Calu3 (cell line): ENCODE measurements at regions not wholly inside any gene's neighbourhood (a gene's known extent, or its start where the extent isn't known, plus 50 kb on each side); places are given as distances from the start of the nearest gene placed in this dataset.

Experiments
- BruUV-seq: library from RNA; stranded (reverse); fragments of 400-500 nt; replicated peaks from 2 replicates; lab custom pipeline; 2021; lab: Mats Ljungman, UMichigan
- CTCF ChIA-PET: fragments of 300-600 bp; sonication (Branson Sonifier 250); formaldehyde crosslinking; loops from one replicate; lab custom pipeline; 2022; ENCODE audit warnings: antibody characterized with exemption; lab: Charles Lee
- DNase-seq: peaks from one replicate; pipeline ENCODE4 v3.0.0; 2022
- H3K27ac Mint-ChIP-seq: one replicate; pipeline ENCODE4 v1.8.0; 2022; ENCODE audit warnings: mixed read lengths; ENCODE audit not compliant: unreplicated experiment
- H3K27me3 Mint-ChIP-seq: one replicate; pipeline ENCODE4 v1.8.0; 2022; ENCODE audit warnings: mixed read lengths; ENCODE audit not compliant: unreplicated experiment
- H3K36me3 Mint-ChIP-seq: one replicate; pipeline ENCODE4 v1.8.0; 2022; ENCODE audit warnings: mild to moderate bottlenecking, moderate library complexity, mixed read lengths; ENCODE audit not compliant: insufficient read depth, unreplicated experiment
- H3K4me1 Mint-ChIP-seq: one replicate; pipeline ENCODE4 v1.8.0; 2022; ENCODE audit warnings: mild to moderate bottlenecking, low read depth, mixed read lengths; ENCODE audit not compliant: unreplicated experiment
- H3K4me3 Mint-ChIP-seq: one replicate; pipeline ENCODE4 v1.8.0; 2022; ENCODE audit warnings: mild to moderate bottlenecking, low read depth, moderate library complexity, mixed read lengths; ENCODE audit not compliant: unreplicated experiment
- H3K9me3 Mint-ChIP-seq: one replicate; pipeline ENCODE4 v1.8.0; 2022; ENCODE audit warnings: low read depth, mixed read lengths; ENCODE audit not compliant: unreplicated experiment
- CTCF ChIP-seq: fragments of 200-600 bp; IDR thresholded peaks from one replicate; pipeline ENCODE4 v1.8.0; 2022; ENCODE audit warnings: antibody characterized with exemption; ENCODE audit not compliant: unreplicated experiment
- intact Hi-C: fragments of 100-400 bp; cut with micrococcal nuclease; formaldehyde crosslinking; loops from one replicate; pipeline ENCODE4 v1.10.0; 2022; ENCODE audit not compliant: unreplicated experiment

GRCh38 chr2:161030260-161031063 lies 129.8 kb upstream of the TANK start:
- no peak for DNase-seq
- H3K27ac Mint-ChIP-seq = no peak overlapping the region
- peaks cover 9% of the 10 kb centered on the region for H3K4me1 Mint-ChIP-seq
- H3K9me3 Mint-ChIP-seq = peaks cover 1% of the 10 kb centered on the region
- no peak for TF ChIP-seq CTCF
- CTCF ChIA-PET = interaction anchor here (0.6 to 1.1 kb wide), 2 partner anchors 33 to 825 kb away, joined by 3 read pairs; no protein-coding TSS in a partner anchor
- H3K27me3 Mint-ChIP-seq = peaks cover 14% of the 10 kb centered on the region
- intact Hi-C loops = no loop called here
- no TSS peak for BruUV-seq
- no peaks in the 10 kb centered on the region for H3K36me3 Mint-ChIP-seq
- H3K4me3 Mint-ChIP-seq = no peak overlapping the region

GRCh38 chr2:161031511-161031910 lies 128.7 kb upstream of the TANK start:
- Mint-ChIP-seq H3K4me1 (peaks cover 9% of the 10 kb centered on the region), H3K27ac (no peak overlapping the region), H3K27me3 (peaks cover 21% of the 10 kb centered on the region), H3K4me3 (no peak overlapping the region), H3K9me3 (peaks cover 3% of the 10 kb centered on the region), H3K36me3 (no peaks in the 10 kb centered on the region)
- no peak for DNase-seq
- TF ChIP-seq CTCF = no peak
- CTCF ChIA-PET = no interaction called here
- intact Hi-C loops = no loop called here
- no TSS peak for BruUV-seq

- intact Hi-C loops = no loop called here
- H3K4me1 Mint-ChIP-seq = peaks cover 9% of the 10 kb centered on the region
- TF ChIP-seq CTCF = no peak
- peaks cover 21% of the 10 kb centered on the region for H3K27me3 Mint-ChIP-seq
- H3K27ac Mint-ChIP-seq = no peak overlapping the region
- H3K9me3 Mint-ChIP-seq = peaks cover 3% of the 10 kb centered on the region
- no peak overlapping the region for H3K4me3 Mint-ChIP-seq
- DNase-seq = no peak
- no peaks in the 10 kb centered on the region for H3K36me3 Mint-ChIP-seq
- CTCF ChIA-PET = no interaction called here
- BruUV-seq = no TSS peak
Observed at GRCh38 chr2:161032635-161033034, 127.6 kb upstream of the TANK start.

GRCh38 chr2:161033059-161033660 lies 127.1 kb upstream of the TANK start:
- no peak for DNase-seq
- CTCF ChIA-PET = no interaction called here
- Mint-ChIP-seq H3K4me3 (no peak overlapping the region), H3K4me1 (peaks cover 9% of the 10 kb centered on the region), H3K27me3 (peaks cover 21% of the 10 kb centered on the region), H3K9me3 (peaks cover 3% of the 10 kb centered on the region), H3K36me3 (no peaks in the 10 kb centered on the region), H3K27ac (no peak overlapping the region)
- BruUV-seq = no TSS peak
- intact Hi-C loops = no loop called here
- no peak for TF ChIP-seq CTCF
